Esophagus mucosa (tissue), 1 donor: ENCODE measurements at regions not wholly inside any gene's neighbourhood (a gene's known extent, or its start where the extent isn't known, plus 50 kb on each side); places are given as distances from the start of the nearest gene placed in this dataset.

Source experiments
- ATAC-seq: fragments of 200-7000 bp; cut with Tn5 transposase; one replicate; pipeline ENCODE4 v1.9.1; 2020
- donor health status: DM: yes; HTN: yes; CAD: no.

GRCh38 chr4:123848606-123849005 lies 452.0 kb downstream of the SPRY1 start:
- no peak for ATAC-seq

DNA sequence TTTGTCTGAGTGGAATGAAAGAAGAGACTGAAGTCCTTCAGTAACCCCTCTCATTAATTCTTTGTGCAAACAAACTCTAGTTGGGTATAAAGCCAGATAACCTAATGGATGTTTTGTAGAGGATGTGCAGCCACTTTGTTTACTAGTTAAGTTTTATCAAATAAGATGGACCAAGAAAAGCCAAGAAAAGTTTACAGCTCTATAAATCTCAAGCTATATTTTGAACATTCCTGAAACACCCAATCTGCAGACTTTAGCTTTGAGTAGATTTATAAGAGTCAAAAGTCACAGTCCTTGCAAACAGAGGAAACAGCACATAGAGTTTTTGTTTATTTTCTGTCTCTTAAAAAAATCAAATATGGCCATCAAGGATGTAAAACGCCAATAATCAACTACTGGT lies 452.9 kb downstream of the SPRY1 start:
- no peak for ATAC-seq

DNA sequence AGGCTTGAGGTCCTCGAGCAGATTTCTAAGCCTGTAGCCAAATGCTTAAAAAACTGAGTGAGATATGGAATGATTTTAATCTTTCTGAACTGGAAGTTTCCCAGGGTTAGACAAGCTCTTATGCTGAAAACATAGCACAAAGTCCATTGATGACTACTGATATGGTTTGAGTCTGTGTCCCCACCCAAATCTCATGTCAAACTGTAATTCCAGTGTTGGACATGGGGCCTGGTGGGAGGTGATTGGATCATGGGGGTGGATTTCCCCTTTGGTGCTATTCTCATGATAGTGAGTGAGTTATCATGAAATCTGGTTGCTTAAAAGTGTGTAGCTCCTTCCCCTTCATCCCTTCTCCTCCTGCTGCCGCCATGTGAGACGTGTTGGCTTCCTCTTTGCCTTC lies 454.9 kb downstream of the SPRY1 start:
- ATAC-seq = no peak

- ATAC-seq = no peak
These were observed 457.1 kb downstream of the SPRY1 start for GRCh38 chr4:123853651-123854050.

DNA sequence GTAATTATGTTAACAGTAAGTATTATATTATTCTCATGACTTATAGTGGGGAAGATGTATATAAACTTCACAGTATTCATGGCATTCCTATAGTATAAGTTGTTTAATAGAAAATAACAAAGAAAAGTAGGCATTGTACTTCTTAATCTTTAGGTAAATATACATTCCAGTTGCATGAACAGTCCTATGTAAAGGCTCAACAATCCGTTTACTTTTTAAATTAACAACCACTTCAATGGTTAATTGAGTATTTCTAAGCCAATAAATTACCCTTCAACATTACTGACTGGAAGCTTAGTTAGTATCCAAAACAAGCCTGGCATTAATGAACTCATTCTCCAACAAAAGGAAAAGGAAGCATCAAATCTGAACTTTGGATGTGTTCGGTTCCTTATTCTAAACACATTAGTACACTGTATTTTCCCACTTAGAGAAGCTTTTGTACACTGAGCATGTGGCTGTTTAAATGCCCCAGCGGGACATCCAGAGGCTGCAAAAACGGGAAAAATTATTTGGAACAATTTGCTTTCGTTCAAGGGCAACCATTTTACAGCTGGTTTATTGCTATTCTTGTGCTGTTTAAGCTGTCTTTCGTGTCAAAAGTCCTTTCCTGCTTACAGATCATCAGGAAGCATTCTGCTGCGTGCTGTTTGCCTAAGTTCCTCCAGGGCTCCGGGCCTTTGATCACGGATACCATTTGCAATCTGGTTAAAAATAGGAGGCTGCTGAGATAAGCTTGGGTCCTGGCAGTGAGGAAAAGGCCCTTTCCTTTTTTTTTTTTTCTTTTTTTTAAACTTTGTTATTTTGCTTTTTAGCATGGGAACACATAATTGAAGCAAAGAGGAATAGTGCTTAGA lies 460.3 kb downstream of the SPRY1 start:
- peak; percentile 23 for ATAC-seq

GRCh38 chr4:123858465-123858864 lies 461.9 kb downstream of the SPRY1 start:
- no peak for ATAC-seq

DNA sequence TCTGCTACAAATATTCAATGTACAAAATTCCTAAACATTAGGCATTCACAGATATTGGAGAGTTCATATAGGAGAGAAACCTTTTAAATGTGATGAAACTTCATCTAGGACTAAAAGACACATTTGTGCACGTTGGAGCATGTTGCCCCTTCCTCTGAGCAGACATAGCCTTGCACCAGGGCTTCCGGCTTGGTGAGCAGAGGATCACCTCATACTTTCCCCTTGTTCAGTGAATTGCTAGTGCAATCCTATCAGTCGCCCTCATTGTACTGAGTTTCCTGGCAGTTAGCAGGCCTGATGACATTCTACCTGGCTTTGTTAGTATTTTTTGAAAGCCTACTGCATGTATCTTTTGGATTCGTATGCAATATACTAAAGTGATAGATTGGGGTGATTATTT lies 466.2 kb downstream of the SPRY1 start:
- no peak for ATAC-seq

- no peak for ATAC-seq
These were observed 470.2 kb downstream of the SPRY1 start for GRCh38 chr4:123866796-123867195.

- no peak for ATAC-seq
These were observed 471.5 kb downstream of the SPRY1 start for GRCh38 chr4:123867910-123868587.

DNA sequence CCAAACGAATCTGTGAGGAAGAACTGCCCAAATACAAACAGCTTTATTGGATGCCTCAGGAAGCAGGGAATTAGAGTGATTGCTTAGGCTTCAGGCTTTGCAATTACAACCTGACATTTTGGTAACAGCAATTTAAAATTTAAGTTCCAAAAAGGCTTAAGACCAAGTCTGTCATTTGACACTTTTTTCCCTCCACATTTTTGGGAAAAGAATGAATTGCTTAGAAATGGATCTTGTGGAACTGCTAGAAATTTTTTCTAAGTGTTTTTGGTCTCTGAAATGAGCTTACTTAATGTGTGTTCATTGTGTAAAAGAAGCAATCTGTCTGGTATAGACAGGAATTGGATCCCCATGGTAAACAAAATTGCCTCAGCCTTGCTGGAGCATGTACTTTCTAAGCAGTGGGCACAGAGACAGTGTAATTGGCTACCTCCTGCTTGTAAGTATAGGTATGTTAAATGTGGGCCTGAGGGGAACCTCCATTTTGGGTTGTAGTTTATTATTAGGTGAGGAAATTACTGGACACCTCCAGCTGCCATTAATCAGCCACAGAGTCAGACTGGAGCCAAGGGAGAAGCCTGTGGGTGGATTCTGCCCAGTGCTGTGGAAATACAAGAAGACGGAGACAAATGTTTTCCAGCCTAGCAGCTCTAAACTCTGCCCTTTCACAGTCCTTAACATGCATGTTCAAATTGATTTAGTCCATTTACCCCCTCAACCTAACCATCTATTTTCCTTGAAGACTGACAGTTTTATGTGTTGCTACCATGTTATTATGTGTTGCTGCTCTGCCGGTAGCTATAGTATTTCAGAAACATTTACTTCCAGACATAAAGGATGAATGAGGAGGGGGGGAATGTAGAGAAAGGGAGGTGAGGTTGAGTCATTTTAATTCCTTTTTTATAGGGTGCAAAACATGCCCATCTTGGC lies 473.0 kb downstream of the SPRY1 start:
- ATAC-seq = no peak

DNA sequence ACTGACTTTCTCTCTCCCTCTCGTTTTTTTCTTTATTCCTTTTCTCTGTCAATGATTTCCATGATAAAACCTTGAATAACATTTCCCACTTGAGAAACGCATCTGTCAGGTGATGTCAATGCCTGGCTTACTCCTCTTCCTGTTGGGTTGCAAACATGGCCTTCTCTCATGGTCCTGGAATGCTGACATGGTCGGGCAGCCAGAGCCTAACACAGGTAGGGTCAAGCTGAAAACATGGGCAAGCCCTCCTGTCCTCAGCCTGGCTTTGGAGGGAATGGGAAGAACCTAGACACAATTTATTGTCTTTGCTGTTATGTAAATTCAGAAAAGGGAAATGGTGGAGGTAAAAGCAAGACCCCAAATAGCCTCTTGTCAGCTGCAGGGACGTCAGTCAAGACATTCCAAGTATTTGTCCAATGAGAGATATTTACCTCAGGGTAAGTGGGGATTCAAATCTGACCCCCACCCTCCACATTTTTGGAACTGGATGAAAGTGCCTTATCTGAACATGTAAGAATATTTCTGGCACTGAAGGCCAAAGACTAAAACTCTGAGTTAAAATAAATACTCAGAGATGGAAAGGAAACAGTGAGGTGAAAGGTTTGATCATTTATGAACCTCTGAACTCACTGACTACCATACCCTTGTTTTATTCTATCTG lies 473.8 kb downstream of the SPRY1 start:
- ATAC-seq = no peak

GRCh38 chr4:123871341-123871740 lies 474.7 kb downstream of the SPRY1 start:
- ATAC-seq = no peak

- ATAC-seq = no peak
These were observed 477.5 kb downstream of the SPRY1 start for GRCh38 chr4:123874063-123874462.

- no peak for ATAC-seq
These were observed 479.5 kb downstream of the SPRY1 start for GRCh38 chr4:123876143-123876542.

DNA sequence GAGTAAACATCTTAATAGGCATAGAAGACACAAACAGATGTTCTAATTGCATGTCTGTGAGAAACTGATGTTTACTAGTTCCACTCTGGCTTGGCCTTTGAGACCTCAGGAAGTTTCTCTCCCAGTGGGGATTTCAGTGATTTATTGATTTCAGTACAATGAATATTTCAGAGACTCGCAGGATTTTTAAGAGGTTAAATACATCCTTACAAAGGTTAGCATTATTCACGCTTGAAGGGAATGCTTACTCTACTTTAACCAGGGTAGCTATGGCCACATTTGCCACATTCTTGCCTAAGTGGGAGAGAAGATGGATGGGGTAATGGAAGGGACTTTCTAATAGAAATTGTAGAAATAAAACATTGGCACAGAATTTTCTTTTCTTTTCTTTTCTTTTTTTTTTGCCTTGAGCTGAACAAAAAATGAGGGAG lies 480.1 kb downstream of the SPRY1 start:
- ATAC-seq = no peak

GRCh38 chr4:123877551-123877950 lies 481.0 kb downstream of the SPRY1 start:
- no peak for ATAC-seq

- ATAC-seq = no peak
These were observed 482.4 kb downstream of the SPRY1 start for GRCh38 chr4:123878976-123879375.

- no peak for ATAC-seq
These were observed 484.0 kb downstream of the SPRY1 start for GRCh38 chr4:123880631-123881030.

- no peak for ATAC-seq
These were observed 488.3 kb downstream of the SPRY1 start for GRCh38 chr4:123884922-123885321.

GRCh38 chr4:123889507-123889906 lies 492.9 kb downstream of the SPRY1 start:
- no peak for ATAC-seq

DNA sequence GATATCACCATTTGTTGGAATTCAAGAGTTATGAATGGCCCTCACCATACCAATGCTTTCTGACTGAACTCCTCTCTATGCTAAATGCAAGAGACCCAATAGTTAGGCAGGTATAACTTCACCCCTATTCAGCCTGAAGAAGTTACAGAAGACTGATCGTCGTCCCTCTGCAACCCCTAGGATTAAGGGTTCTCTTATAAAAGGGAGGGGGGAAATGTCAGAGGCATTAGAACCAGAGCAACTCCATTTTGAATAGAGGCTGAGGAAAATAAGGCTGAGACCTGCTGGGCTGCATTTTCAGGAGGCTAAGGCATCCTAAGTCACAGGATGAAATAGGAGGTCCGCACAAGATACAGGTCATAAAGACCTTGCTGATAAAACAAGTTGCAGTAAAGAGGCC lies 494.3 kb downstream of the SPRY1 start:
- ATAC-seq = no peak

- no peak for ATAC-seq
These were observed 495.3 kb downstream of the SPRY1 start for GRCh38 chr4:123891881-123892280.
